KMS-11 (cell line): ENCODE measurements at regions not wholly inside any gene's neighbourhood (a gene's known extent, or its start where the extent isn't known, plus 50 kb on each side); places are given as distances from the start of the nearest gene placed in this dataset.

Experiments
- H2AFZ ChIP-seq: fragments of 200-600 bp; sonication (generic); 2 replicates; pipeline ENCODE4 v1.6.1; 2016; ENCODE audit warnings: antibody characterized with exemption, mixed run types, low read depth
- H3K27ac ChIP-seq: fragments of 200-600 bp; sonication (generic); 2 replicates; pipeline ENCODE4 v1.6.1; 2016; ENCODE audit warnings: mild to moderate bottlenecking, mixed run types
- H3K27me3 ChIP-seq: fragments of 200-600 bp; sonication (generic); 2 replicates; pipeline ENCODE4 v1.6.1; 2017; ENCODE audit warnings: mild to moderate bottlenecking, low read depth, mixed run types, moderate library complexity; ENCODE audit not compliant: insufficient read depth
- H3K36me3 ChIP-seq: fragments of 200-600 bp; sonication (generic); 2 replicates; pipeline ENCODE4 v1.6.1; 2017; ENCODE audit warnings: mild to moderate bottlenecking, mixed run types; ENCODE audit not compliant: insufficient read depth
- H3K4me1 ChIP-seq: fragments of 200-600 bp; sonication (generic); 2 replicates; pipeline ENCODE4 v1.6.1; 2016; ENCODE audit warnings: mild to moderate bottlenecking, low read depth, mixed run types; ENCODE audit not compliant: poor library complexity, severe bottlenecking
- H3K4me2 ChIP-seq: fragments of 200-600 bp; sonication (generic); 2 replicates; pipeline ENCODE4 v1.7.0; 2016; ENCODE audit warnings: mild to moderate bottlenecking, mixed run types
- H3K4me3 ChIP-seq: fragments of 200-600 bp; sonication (generic); IDR thresholded peaks from 2 replicates; pipeline ENCODE4 v1.6.1; 2017; ENCODE audit warnings: low read depth, low read length, mixed read lengths; ENCODE audit not compliant: insufficient read depth
- H3K79me2 ChIP-seq: fragments of 200-600 bp; sonication (generic); 2 replicates; pipeline ENCODE4 v1.6.1; 2016; ENCODE audit warnings: low read depth, mixed run types; ENCODE audit not compliant: insufficient read depth
- H3K9ac ChIP-seq: fragments of 200-600 bp; sonication (generic); 2 replicates; pipeline ENCODE4 v1.6.1; 2016; ENCODE audit warnings: mild to moderate bottlenecking, mixed run types
- H4K20me1 ChIP-seq: fragments of 200-600 bp; sonication (generic); 2 replicates; pipeline ENCODE4 v1.6.1; 2016; ENCODE audit warnings: mild to moderate bottlenecking, mixed run types; ENCODE audit not compliant: insufficient read depth
- TF ChIP-seq, protein P1 (sequence below): fragments of 200-600 bp; sonication (generic); conservative IDR thresholded peaks from 2 replicates; pipeline ENCODE4 v1.6.1; 2017; ENCODE audit warnings: low read depth, mild to moderate bottlenecking, antibody characterized with exemption, low read length, moderate library complexity, mixed read lengths

- no peaks in the 10 kb centered on the region for H3K79me2 ChIP-seq
- TF ChIP-seq, protein P1, sequence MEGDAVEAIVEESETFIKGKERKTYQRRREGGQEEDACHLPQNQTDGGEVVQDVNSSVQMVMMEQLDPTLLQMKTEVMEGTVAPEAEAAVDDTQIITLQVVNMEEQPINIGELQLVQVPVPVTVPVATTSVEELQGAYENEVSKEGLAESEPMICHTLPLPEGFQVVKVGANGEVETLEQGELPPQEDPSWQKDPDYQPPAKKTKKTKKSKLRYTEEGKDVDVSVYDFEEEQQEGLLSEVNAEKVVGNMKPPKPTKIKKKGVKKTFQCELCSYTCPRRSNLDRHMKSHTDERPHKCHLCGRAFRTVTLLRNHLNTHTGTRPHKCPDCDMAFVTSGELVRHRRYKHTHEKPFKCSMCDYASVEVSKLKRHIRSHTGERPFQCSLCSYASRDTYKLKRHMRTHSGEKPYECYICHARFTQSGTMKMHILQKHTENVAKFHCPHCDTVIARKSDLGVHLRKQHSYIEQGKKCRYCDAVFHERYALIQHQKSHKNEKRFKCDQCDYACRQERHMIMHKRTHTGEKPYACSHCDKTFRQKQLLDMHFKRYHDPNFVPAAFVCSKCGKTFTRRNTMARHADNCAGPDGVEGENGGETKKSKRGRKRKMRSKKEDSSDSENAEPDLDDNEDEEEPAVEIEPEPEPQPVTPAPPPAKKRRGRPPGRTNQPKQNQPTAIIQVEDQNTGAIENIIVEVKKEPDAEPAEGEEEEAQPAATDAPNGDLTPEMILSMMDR: no peak
- no peak overlapping the region for H3K4me2 ChIP-seq
- H3K9ac ChIP-seq: no peak overlapping the region
- no peak overlapping the region for H3K4me3 ChIP-seq
- no peaks in the 10 kb centered on the region for H3K27me3 ChIP-seq
- no peaks in the 10 kb centered on the region for H4K20me1 ChIP-seq
- no peak overlapping the region for H3K27ac ChIP-seq
- no peaks in the 10 kb centered on the region for H3K36me3 ChIP-seq
- H3K4me1 ChIP-seq: no peaks in the 10 kb centered on the region
- no peak overlapping the region for H2AFZ ChIP-seq
These were observed 155.5 kb upstream of the POT1 start for GRCh38 chr7:125085084-125085483.

DNA sequence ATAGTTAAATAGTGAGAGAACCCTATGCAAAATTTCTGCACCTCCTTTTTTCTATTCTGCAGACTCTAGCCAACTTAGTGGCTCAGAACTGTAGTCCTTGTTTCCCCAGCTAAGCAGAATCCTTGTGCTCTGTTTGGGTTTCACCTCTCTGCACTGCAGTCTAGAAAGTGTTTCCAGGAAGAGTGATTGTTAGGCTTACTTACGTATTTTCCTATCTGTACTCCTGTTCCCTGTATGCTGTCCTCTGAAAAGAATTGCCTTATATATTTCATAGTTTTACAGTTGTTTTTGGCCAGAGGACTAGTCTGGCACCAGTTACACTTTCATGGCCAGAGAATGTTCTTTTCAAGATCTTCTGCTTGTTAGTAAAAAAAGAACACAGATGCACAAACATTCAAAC is 154.6 kb upstream of the POT1 start:
- no peaks in the 10 kb centered on the region for H3K79me2 ChIP-seq
- no peaks in the 10 kb centered on the region for H3K27me3 ChIP-seq
- H4K20me1 ChIP-seq: no peaks in the 10 kb centered on the region
- H3K27ac ChIP-seq: no peak overlapping the region
- no peak overlapping the region for H3K9ac ChIP-seq
- no peak overlapping the region for H3K4me3 ChIP-seq
- H3K36me3 ChIP-seq: no peaks in the 10 kb centered on the region
- TF ChIP-seq, protein P1: no peak
- H3K4me1 ChIP-seq: no peaks in the 10 kb centered on the region
- no peak overlapping the region for H3K4me2 ChIP-seq
- no peak overlapping the region for H2AFZ ChIP-seq

GRCh38 chr7:125074141-125074540 is 144.5 kb upstream of the POT1 start:
- H3K4me2 ChIP-seq: no peak overlapping the region
- H3K4me3 ChIP-seq: no peak overlapping the region
- no peak overlapping the region for H3K27ac ChIP-seq
- no peaks in the 10 kb centered on the region for H3K79me2 ChIP-seq
- H3K36me3 ChIP-seq: no peaks in the 10 kb centered on the region
- TF ChIP-seq, protein P1: no peak
- H4K20me1 ChIP-seq: no peaks in the 10 kb centered on the region
- no peak overlapping the region for H2AFZ ChIP-seq
- no peaks in the 10 kb centered on the region for H3K4me1 ChIP-seq
- no peak overlapping the region for H3K9ac ChIP-seq
- H3K27me3 ChIP-seq: no peaks in the 10 kb centered on the region

DNA sequence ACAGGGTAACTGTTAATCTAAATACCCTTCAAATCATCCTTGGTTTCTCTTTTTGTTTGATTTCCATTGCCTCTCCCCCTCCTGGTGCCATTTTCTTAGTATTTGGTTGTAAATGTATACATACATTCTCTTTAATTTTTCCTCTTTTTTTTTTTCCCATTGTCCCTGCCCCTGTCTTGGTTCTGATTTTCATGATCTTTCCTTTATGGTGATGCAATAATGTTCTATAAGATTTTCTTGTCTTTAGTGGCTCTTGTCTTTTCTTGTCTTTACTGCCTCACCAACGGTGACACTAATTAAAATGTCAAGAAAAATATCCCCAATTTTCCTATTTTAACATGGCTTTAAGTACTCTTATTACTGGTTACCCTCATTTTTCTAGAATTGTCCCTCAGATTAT is 135.9 kb upstream of the POT1 start:
- Histone ChIP-seq H3K27ac (no peak overlapping the region), H3K79me2 (no peaks in the 10 kb centered on the region), H3K9ac (no peak overlapping the region), H3K4me2 (no peak overlapping the region), H3K4me3 (no peak overlapping the region), H3K4me1 (no peaks in the 10 kb centered on the region), H3K36me3 (no peaks in the 10 kb centered on the region), H4K20me1 (no peaks in the 10 kb centered on the region), H2AFZ (no peak overlapping the region), H3K27me3 (no peaks in the 10 kb centered on the region)
- TF ChIP-seq, protein P1: no peak

- H3K27ac ChIP-seq: no peak overlapping the region
These were observed 135.4 kb upstream of the POT1 start for GRCh38 chr7:125065001-125065400.

More at GRCh38 chr7:125065001-125065400, 135.4 kb upstream of the POT1 start:
- H3K4me1 ChIP-seq: peaks cover 4% of the 10 kb centered on the region
- H3K79me2 ChIP-seq: no peaks in the 10 kb centered on the region
- no peak overlapping the region for H3K4me2 ChIP-seq
- H2AFZ ChIP-seq: no peak overlapping the region
- H3K36me3 ChIP-seq: no peaks in the 10 kb centered on the region
- H3K9ac ChIP-seq: no peak overlapping the region
- no peaks in the 10 kb centered on the region for H3K27me3 ChIP-seq
- TF ChIP-seq, protein P1: no peak
- H4K20me1 ChIP-seq: no peaks in the 10 kb centered on the region; the same call in 1 of the 2 replicates
- no peak overlapping the region for H3K4me3 ChIP-seq
